ENCODE measurements at regions not wholly inside any gene's neighbourhood (a gene's known extent, or its start where the extent isn't known, plus 50 kb on each side); places are given as distances from the start of the nearest gene placed in this dataset.
A peak's percentile ranks its signal among the peaks of the same experiment; 100 is the strongest.

DNA sequence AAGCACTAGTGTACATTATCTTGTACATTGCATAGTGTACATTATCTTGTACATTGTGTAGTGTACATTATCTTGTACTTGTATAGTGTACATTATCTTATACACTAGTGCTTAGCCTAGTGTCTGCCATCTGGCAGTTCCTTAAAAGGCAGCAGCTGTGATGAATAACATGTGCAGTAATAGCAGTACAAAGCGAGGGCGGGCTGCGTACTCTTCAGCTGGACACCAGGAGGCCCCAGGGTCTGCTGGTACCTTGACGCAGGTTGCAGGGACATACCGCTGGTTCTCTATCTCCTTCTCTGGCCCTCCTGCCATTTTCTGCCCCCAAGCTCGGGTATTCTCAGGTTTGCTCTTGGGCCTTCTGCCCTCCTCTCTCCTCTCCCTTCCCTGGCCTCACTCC is 149.6 kb downstream of the SEC16B start:
- no peak overlapping the region for H3K14ac ChIP-seq (ENCODE audit: low read length in 2 of 2)
- no peak overlapping the region for H2AK5ac ChIP-seq (ENCODE audit: low read length, severe bottlenecking)
- WGBS, result 86% methylated on average over 6 of the region's 6 CpGs
- no peak overlapping the region for H3K4ac ChIP-seq (ENCODE audit: low read depth in 1 of 2, low read length in 2 of 2)
- H3K4me2 ChIP-seq (ENCODE audit: low read length, poor library complexity, severe bottlenecking), result no peak overlapping the region
- H3K23ac ChIP-seq (ENCODE audit: low read length in 2 of 2), result no peak overlapping the region
- no peak overlapping the region for H4K91ac ChIP-seq (ENCODE audit: low read length)
- peaks cover 11 to 53% of the 10 kb centered on the region in 2 experiments for H3K27me3 ChIP-seq (ENCODE audit: control insufficient read depth in 1 of 2, insufficient read depth in 1 of 2, low read length in 2 of 2)
- H3K18ac ChIP-seq (ENCODE audit: low read depth in 1 of 2, low read length in 2 of 2), result no peak overlapping the region
- no peak overlapping the region for H2BK15ac ChIP-seq (ENCODE audit: low read depth, poor library complexity, severe bottlenecking)
- no peak overlapping the region for H3K27ac ChIP-seq (ENCODE audit: low read length, poor library complexity, severe bottlenecking)
- H3K79me1 ChIP-seq (replicated peaks; ENCODE audit: low read length, poor library complexity, severe bottlenecking), result no peaks in the 10 kb centered on the region
- H3K9ac ChIP-seq (ENCODE audit: low read length), result no peak overlapping the region
- H2AFZ ChIP-seq (ENCODE audit: low read depth, low read length), result no peak overlapping the region
- H2BK12ac ChIP-seq (ENCODE audit: low read length in 2 of 2), result no peak overlapping the region
- no peak for DNase-seq
- no peaks in the 10 kb centered on the region for H3K4me1 ChIP-seq (ENCODE audit: control insufficient read depth, insufficient read depth, low read depth, low read length)
- no peak overlapping the region for H3K4me3 ChIP-seq (ENCODE audit: insufficient read depth in 1 of 2, low read depth in 1 of 2, low read length in 2 of 2)
- no peak overlapping the region for H2BK5ac ChIP-seq (ENCODE audit: low read depth, low read length, poor library complexity, severe bottlenecking)
- H3K36me3 ChIP-seq (ENCODE audit: control insufficient read depth in 1 of 2, insufficient read depth in 2 of 2, low read depth in 1 of 2, low read length in 2 of 2), result no peaks in the 10 kb centered on the region
- H2BK120ac ChIP-seq (ENCODE audit: low read depth, low read length), result no peak overlapping the region
- no peak overlapping the region for H4K8ac ChIP-seq (ENCODE audit: low read length)
- peaks cover 4% of the 10 kb centered on the region for H3K9me3 ChIP-seq (ENCODE audit: control insufficient read depth, low read length)

- Histone ChIP-seq H3K36me3 (ENCODE audit: control insufficient read depth in 1 of 2, insufficient read depth in 2 of 2, low read depth in 1 of 2, low read length in 2 of 2) (no peaks in the 10 kb centered on the region), H2AFZ (ENCODE audit: low read depth, low read length) (no peak overlapping the region), H3K4me1 (ENCODE audit: control insufficient read depth, insufficient read depth, low read depth, low read length) (no peaks in the 10 kb centered on the region), H2BK15ac (ENCODE audit: low read depth, poor library complexity, severe bottlenecking) (no peak overlapping the region), H3K9me3 (ENCODE audit: control insufficient read depth, low read length) (peaks cover 4% of the 10 kb centered on the region), H4K8ac (ENCODE audit: low read length) (no peak overlapping the region), H3K18ac (ENCODE audit: low read depth in 1 of 2, low read length in 2 of 2) (no peak overlapping the region), H3K23ac (ENCODE audit: low read length in 2 of 2) (no peak overlapping the region), H3K9ac (ENCODE audit: low read length) (no peak overlapping the region), H3K27me3 (ENCODE audit: control insufficient read depth in 1 of 2, insufficient read depth in 1 of 2, low read length in 2 of 2) (peaks cover 7 to 43% of the 10 kb centered on the region in 2 experiments), H2BK5ac (ENCODE audit: low read depth, low read length, poor library complexity, severe bottlenecking) (no peak overlapping the region), H3K27ac (ENCODE audit: low read length, poor library complexity, severe bottlenecking) (no peak overlapping the region), H2AK5ac (ENCODE audit: low read length, severe bottlenecking) (no peak overlapping the region), H3K4me2 (ENCODE audit: low read length, poor library complexity, severe bottlenecking) (no peak overlapping the region), H3K4ac (ENCODE audit: low read depth in 1 of 2, low read length in 2 of 2) (no peak overlapping the region), H2BK120ac (ENCODE audit: low read depth, low read length) (no peak overlapping the region), H3K14ac (ENCODE audit: low read length in 2 of 2) (peak overlapping the region in 1 of 2 experiments; percentile 5), H4K91ac (ENCODE audit: low read length) (no peak overlapping the region), H3K79me1 (replicated peaks; ENCODE audit: low read length, poor library complexity, severe bottlenecking) (no peaks in the 10 kb centered on the region), H3K4me3 (ENCODE audit: insufficient read depth in 1 of 2, low read depth in 1 of 2, low read length in 2 of 2) (no peak overlapping the region), H2BK12ac (ENCODE audit: low read length in 2 of 2) (no peak overlapping the region)
- no peak for DNase-seq
- 60% methylated on average over 4 of the region's 7 CpGs for WGBS
Observed at GRCh38 chr1:177817937-177818875, 151.7 kb downstream of the SEC16B start.

- no peak overlapping the region for H3K4me2 ChIP-seq (ENCODE audit: low read length, poor library complexity, severe bottlenecking)
- no peaks in the 10 kb centered on the region for H3K79me1 ChIP-seq (replicated peaks; ENCODE audit: low read length, poor library complexity, severe bottlenecking)
- DNase-seq, result no peak
- H2BK15ac ChIP-seq (ENCODE audit: low read depth, poor library complexity, severe bottlenecking), result no peak overlapping the region
- no peak overlapping the region for H3K4ac ChIP-seq (ENCODE audit: low read depth in 1 of 2, low read length in 2 of 2)
- H3K9me3 ChIP-seq (ENCODE audit: control insufficient read depth, low read length), result peaks cover 4% of the 10 kb centered on the region
- no peak overlapping the region for H3K9ac ChIP-seq (ENCODE audit: low read length)
- H3K23ac ChIP-seq (ENCODE audit: low read length in 2 of 2), result no peak overlapping the region
- H4K8ac ChIP-seq (ENCODE audit: low read length), result no peak overlapping the region
- no peak overlapping the region for H2BK12ac ChIP-seq (ENCODE audit: low read length in 2 of 2)
- no peak overlapping the region for H2AFZ ChIP-seq (ENCODE audit: low read depth, low read length)
- no peak overlapping the region for H3K14ac ChIP-seq (ENCODE audit: low read length in 2 of 2)
- H3K27ac ChIP-seq (ENCODE audit: low read length, poor library complexity, severe bottlenecking), result no peak overlapping the region
- H3K27me3 ChIP-seq (ENCODE audit: control insufficient read depth in 1 of 2, insufficient read depth in 1 of 2, low read length in 2 of 2), result peaks cover 3 to 8% of the 10 kb centered on the region in 2 experiments
- 90% methylated on average over 13 of the region's 13 CpGs for WGBS
- no peaks in the 10 kb centered on the region for H3K36me3 ChIP-seq (ENCODE audit: control insufficient read depth in 1 of 2, insufficient read depth in 2 of 2, low read depth in 1 of 2, low read length in 2 of 2)
- H2BK5ac ChIP-seq (ENCODE audit: low read depth, low read length, poor library complexity, severe bottlenecking), result no peak overlapping the region
- no peak overlapping the region for H3K4me3 ChIP-seq (ENCODE audit: insufficient read depth in 1 of 2, low read depth in 1 of 2, low read length in 2 of 2)
- no peak overlapping the region for H2AK5ac ChIP-seq (ENCODE audit: low read length, severe bottlenecking)
- no peak overlapping the region for H2BK120ac ChIP-seq (ENCODE audit: low read depth, low read length)
- H3K18ac ChIP-seq (ENCODE audit: low read depth in 1 of 2, low read length in 2 of 2), result no peak overlapping the region
- H4K91ac ChIP-seq (ENCODE audit: low read length), result no peak overlapping the region
- H3K4me1 ChIP-seq (ENCODE audit: control insufficient read depth, insufficient read depth, low read depth, low read length), result no peaks in the 10 kb centered on the region
Observed at GRCh38 chr1:177812650-177813049, 157.2 kb downstream of the SEC16B start.

DNA sequence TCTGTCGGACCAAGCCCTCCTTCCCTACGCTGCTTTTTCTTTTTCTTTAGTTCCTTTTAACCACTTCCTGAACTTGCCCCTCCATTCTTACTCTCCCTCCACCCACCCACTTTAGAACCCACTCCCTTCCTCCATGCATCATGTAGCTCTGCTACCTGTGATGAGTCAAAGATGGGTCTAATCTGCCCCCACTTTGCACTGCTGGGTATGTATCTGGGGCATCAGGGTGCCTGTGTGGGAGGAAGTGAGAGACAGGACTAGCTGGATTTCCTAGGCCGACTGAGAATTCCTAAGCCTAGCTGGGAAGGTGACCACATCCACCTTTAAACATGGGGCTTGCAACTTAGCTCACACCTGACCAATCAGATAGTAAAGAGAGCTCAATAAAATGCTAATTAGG is 157.7 kb downstream of the SEC16B start:
- H3K4ac ChIP-seq (ENCODE audit: low read depth in 1 of 2, low read length in 2 of 2), result no peak overlapping the region
- no peak overlapping the region for H3K9ac ChIP-seq (ENCODE audit: low read length)
- H3K27ac ChIP-seq (ENCODE audit: low read length, poor library complexity, severe bottlenecking), result no peak overlapping the region
- no peaks in the 10 kb centered on the region for H3K36me3 ChIP-seq (ENCODE audit: control insufficient read depth in 1 of 2, insufficient read depth in 2 of 2, low read depth in 1 of 2, low read length in 2 of 2)
- no peak overlapping the region for H4K91ac ChIP-seq (ENCODE audit: low read length)
- H3K4me3 ChIP-seq (ENCODE audit: insufficient read depth in 1 of 2, low read depth in 1 of 2, low read length in 2 of 2), result no peak overlapping the region
- no peak overlapping the region for H2BK12ac ChIP-seq (ENCODE audit: low read length in 2 of 2)
- H3K9me3 ChIP-seq (ENCODE audit: control insufficient read depth, low read length), result peaks cover 4% of the 10 kb centered on the region
- no peak overlapping the region for H3K4me2 ChIP-seq (ENCODE audit: low read length, poor library complexity, severe bottlenecking)
- H3K18ac ChIP-seq (ENCODE audit: low read depth in 1 of 2, low read length in 2 of 2), result no peak overlapping the region
- no peak for DNase-seq
- H3K27me3 ChIP-seq (ENCODE audit: control insufficient read depth in 1 of 2, insufficient read depth in 1 of 2, low read length in 2 of 2), result peaks cover 3 to 8% of the 10 kb centered on the region in 2 experiments
- H2BK5ac ChIP-seq (ENCODE audit: low read depth, low read length, poor library complexity, severe bottlenecking), result no peak overlapping the region
- no peak overlapping the region for H4K8ac ChIP-seq (ENCODE audit: low read length)
- no peak overlapping the region for H2BK15ac ChIP-seq (ENCODE audit: low read depth, poor library complexity, severe bottlenecking)
- 76% methylated on average over 3 of the region's 3 CpGs for WGBS
- no peak overlapping the region for H2AK5ac ChIP-seq (ENCODE audit: low read length, severe bottlenecking)
- H3K14ac ChIP-seq (ENCODE audit: low read length in 2 of 2), result no peak overlapping the region
- no peak overlapping the region for H2AFZ ChIP-seq (ENCODE audit: low read depth, low read length)
- no peak overlapping the region for H3K23ac ChIP-seq (ENCODE audit: low read length in 2 of 2)
- H3K79me1 ChIP-seq (replicated peaks; ENCODE audit: low read length, poor library complexity, severe bottlenecking), result no peaks in the 10 kb centered on the region
- H2BK120ac ChIP-seq (ENCODE audit: low read depth, low read length), result no peak overlapping the region
- H3K4me1 ChIP-seq (ENCODE audit: control insufficient read depth, insufficient read depth, low read depth, low read length), result no peaks in the 10 kb centered on the region

Data from mesenchymal stem cell (in vitro differentiated cells and primary cell).